Activated CD8-positive, alpha-beta memory T cell treated with anti-CD3 and anti-CD28 coated beads for 36 hours (primary cell): ENCODE measurements at regions not wholly inside any gene's neighbourhood (a gene's known extent, or its start where the extent isn't known, plus 50 kb on each side); places are given as distances from the start of the nearest gene placed in this dataset.

Experiments
- CTCF ChIA-PET: fragments of 350-600 bp; sonication (Branson Sonifier 250); formaldehyde crosslinking; loops from one replicate; lab custom pipeline; 2021; ENCODE audit warnings: antibody characterized with exemption; lab: Charles Lee
- POLR2A ChIA-PET: fragments of 350-600 bp; sonication (Branson Sonifier 250); formaldehyde crosslinking; loops from one replicate; lab custom pipeline; 2021; ENCODE audit warnings: antibody characterized with exemption; lab: Charles Lee

GRCh38 chr21:36553406-36553805, 73.5 kb upstream of the CLDN14 start:
- ChIA-PET POLR2A (no interaction called here), CTCF (no interaction called here)

GRCh38 chr21:36554411-36555157, 74.7 kb upstream of the CLDN14 start:
- ChIA-PET CTCF (no interaction called here), POLR2A (no interaction called here)

GRCh38 chr21:36555199-36555800, 75.4 kb upstream of the CLDN14 start:
- ChIA-PET CTCF (no interaction called here), POLR2A (no interaction called here)

- ChIA-PET POLR2A (no interaction called here), CTCF (no interaction called here)
Measured at GRCh38 chr21:36557316-36557715, 77.4 kb upstream of the CLDN14 start.

GRCh38 chr21:36560933-36561575, 81.1 kb upstream of the CLDN14 start:
- CTCF ChIA-PET, result no interaction called here
- POLR2A ChIA-PET, result no interaction called here

GRCh38 chr21:36563341-36563926, 83.5 kb upstream of the CLDN14 start:
- ChIA-PET CTCF (no interaction called here), POLR2A (no interaction called here)

GRCh38 chr21:36564647-36565046, 84.7 kb upstream of the CLDN14 start:
- POLR2A ChIA-PET, result no interaction called here

GRCh38 chr21:36565540-36565939, 85.6 kb upstream of the CLDN14 start:
- POLR2A ChIA-PET, result no interaction called here
- CTCF ChIA-PET, result no interaction called here

More at GRCh38 chr21:36564647-36565046, 84.7 kb upstream of the CLDN14 start:
- CTCF ChIA-PET, result no interaction called here

- CTCF ChIA-PET, result no interaction called here
Measured at GRCh38 chr21:36566644-36567043, 86.7 kb upstream of the CLDN14 start.

GRCh38 chr21:36567216-36567885, 87.4 kb upstream of the CLDN14 start:
- ChIA-PET CTCF (no interaction called here), POLR2A (no interaction called here)

More at GRCh38 chr21:36566644-36567043, 86.7 kb upstream of the CLDN14 start:
- POLR2A ChIA-PET, result no interaction called here

GRCh38 chr21:36569511-36569910, 89.6 kb upstream of the CLDN14 start:
- POLR2A ChIA-PET, result no interaction called here
- CTCF ChIA-PET, result no interaction called here

GRCh38 chr21:36571556-36571955, 91.6 kb upstream of the CLDN14 start:
- CTCF ChIA-PET, result no interaction called here
- POLR2A ChIA-PET, result no interaction called here

GRCh38 chr21:36572039-36572438, 92.1 kb upstream of the CLDN14 start:
- ChIA-PET POLR2A (no interaction called here), CTCF (no interaction called here)

GRCh38 chr21:36575306-36575705, 95.4 kb upstream of the CLDN14 start:
- CTCF ChIA-PET, result no interaction called here
- POLR2A ChIA-PET, result no interaction called here

GRCh38 chr21:36576441-36576840, 96.5 kb upstream of the CLDN14 start:
- POLR2A ChIA-PET, result no interaction called here
- CTCF ChIA-PET, result no interaction called here

- ChIA-PET POLR2A (no interaction called here), CTCF (no interaction called here)
Measured at GRCh38 chr21:36579898-36580297, 100.0 kb upstream of the CLDN14 start.

GRCh38 chr21:36582271-36582670, 102.3 kb upstream of the CLDN14 start:
- CTCF ChIA-PET, result interaction anchor here (0.6 kb wide), 1 partner anchor 367 kb away, joined by 4 read pairs; no protein-coding TSS in a partner anchor
- POLR2A ChIA-PET, result no interaction called here

- ChIA-PET CTCF (no interaction called here), POLR2A (no interaction called here)
Measured at GRCh38 chr21:36583591-36583990, 103.7 kb upstream of the CLDN14 start.

GRCh38 chr21:36584980-36585940, 105.3 kb upstream of the CLDN14 start:
- CTCF ChIA-PET, result interaction anchor here (0.5 kb wide), 1 partner anchor 561 kb away, joined by 3 read pairs; no protein-coding TSS in a partner anchor
- POLR2A ChIA-PET, result no interaction called here
